GM19025 (cell line): ENCODE measurements at regions not wholly inside any gene's neighbourhood (a gene's known extent, or its start where the extent isn't known, plus 50 kb on each side); places are given as distances from the start of the nearest gene placed in this dataset.

ENCODE experiments used
- ATAC-seq: cut with Tn5 transposase; IDR thresholded peaks from one replicate; pipeline ENCODE4 v1.9.1; 2021; ENCODE audit warnings: mild to moderate bottlenecking, low read depth, moderate library complexity; ENCODE audit not compliant: unreplicated experiment

DNA sequence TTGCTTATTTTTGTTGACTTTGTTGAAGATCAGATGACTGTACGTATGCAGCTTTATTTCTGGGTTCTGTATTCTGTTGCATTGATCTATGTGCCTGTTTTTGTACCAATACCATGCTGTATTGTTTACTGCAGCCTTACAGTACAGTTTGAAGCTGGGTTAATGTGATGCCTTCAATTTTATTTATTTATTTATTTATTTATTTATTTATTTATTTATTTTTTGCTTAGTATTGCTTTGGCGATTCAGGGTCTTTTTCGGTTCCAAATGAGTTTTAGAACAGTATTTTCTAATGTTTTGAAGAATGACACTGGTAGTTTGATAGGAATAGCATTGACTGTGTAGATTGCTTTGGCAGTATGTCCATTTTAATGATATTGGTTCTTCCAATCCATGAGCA lies 210.3 kb downstream of the EPM2A start:
- ATAC-seq: no peak

DNA sequence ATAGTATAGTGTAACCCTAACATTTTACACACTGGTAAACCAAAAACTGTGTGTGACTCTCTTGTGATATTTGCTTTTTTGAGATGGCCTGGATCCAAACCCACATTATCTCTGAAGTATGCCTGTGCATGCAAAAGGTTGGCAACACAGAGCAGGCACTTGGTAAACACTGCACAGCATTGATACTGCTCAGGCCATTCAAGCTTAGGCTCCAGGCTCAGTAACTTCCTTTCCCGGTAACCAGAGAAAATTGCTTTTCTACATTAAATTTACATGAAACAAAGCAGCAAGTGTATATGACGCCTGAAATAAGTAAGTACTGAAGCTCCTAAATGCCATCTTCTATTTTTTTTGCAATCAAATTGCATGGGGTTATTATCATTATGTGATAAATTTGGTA lies 205.7 kb downstream of the EPM2A start:
- no peak for ATAC-seq

DNA sequence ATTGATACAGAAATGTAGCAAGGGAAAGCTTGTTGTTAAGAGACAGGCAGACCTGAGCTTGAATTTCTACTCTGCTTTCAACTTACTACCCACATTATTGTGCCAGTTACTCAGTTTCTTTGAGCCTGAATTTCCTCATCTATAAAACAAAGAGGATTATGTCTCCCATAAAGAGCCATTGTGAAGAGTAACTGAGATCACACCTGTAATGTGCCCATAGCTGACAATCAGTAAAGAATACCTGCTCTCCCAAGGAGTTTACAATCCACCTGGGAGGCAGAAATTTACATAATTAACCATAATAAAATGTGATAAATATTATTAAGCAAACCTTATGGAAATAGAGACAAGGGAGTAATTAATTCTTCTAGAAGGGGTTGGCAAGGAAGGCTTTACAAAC lies 204.9 kb downstream of the EPM2A start:
- ATAC-seq: no peak

DNA sequence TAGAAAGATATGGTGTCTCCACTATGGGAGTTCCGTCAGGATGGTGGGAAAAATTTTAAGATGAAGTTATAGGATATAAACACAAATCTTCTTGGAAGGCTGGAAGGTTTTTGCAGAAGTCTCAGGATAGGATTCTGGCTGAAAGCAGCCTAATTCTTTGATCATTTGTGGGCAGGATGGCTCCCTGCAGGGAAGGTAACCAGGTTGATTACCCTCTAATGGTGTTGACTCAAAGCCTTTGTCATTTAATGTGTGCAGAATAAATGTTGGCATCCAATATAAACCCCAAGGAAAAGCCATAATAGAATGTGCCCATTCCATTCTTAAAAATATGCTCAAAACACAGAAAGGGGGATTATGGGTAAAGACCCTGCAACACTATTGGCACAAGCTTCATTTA lies 204.3 kb downstream of the EPM2A start:
- no peak for ATAC-seq

DNA sequence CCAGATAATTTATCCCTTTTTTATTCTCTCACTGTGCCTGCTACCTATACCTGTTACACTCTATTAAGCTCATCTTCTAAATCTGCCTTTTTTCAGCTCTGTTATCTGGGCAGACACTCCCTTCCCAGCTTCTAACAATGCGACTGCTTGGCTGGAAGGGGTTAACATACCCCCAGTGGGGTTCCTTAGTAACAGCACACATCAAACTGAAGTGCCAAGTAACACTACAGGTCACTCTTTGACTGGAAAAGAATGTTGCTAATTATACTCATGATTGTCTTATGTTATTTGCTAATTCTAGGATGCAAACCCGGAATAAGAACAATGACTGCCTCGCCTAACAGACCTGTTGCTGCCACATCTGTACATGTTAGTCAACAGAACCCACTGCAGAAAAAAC lies 203.5 kb downstream of the EPM2A start:
- no peak for ATAC-seq

DNA sequence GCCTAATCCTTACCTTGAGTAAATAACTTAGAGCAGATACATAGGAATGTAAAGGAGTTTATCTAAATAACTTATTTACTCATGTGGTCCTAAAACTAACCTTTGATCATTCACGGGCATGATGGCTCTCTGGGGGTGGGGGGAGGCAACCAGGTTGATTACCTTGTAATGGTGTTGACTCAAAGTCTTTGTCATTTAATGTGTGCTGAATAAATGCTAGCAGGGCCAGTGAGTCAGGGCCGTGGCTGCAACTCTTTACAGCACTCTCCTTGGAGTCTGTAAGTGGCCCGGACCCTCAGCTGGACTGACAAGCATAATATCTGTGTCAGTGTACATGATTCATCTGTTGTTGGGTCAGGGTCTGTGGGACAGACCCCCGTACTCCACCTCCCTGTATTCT lies 203.0 kb downstream of the EPM2A start:
- no peak for ATAC-seq

DNA sequence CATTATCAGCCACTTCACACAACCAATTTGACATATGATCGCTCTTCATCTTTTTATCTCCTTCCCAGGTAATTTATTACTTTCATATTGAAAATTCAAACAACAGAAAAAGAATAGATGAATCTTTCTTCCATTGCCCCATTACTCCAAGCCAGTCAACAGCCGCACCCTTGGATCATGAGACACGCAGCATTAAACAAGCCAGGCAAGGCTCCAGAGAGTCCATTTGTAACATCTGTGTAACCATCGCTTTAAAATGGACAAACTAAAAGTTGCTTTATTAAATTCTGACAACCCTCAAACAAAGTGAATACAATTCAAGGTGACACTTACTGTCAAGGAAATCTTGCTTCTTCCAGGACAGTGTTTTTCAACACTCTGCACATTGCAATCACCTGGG lies 200.3 kb downstream of the EPM2A start:
- ATAC-seq: no peak

DNA sequence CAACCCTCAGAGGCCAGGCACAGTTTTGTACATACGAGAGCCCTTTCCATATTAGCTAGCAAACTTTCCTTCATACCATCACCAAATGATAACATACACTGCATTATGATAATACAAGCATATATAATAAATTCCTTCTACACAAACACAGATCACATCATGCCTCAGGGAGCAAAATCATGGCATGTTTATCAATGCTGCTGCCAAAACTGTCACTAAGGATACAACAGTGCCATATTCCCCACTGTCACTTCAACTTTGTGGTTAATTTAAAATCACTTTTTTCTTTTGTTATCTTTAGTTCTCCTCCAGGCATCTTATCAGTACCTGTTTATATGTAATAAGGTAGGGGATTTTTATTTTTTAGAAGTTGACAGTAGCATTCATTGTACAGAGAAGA lies 196.3 kb downstream of the EPM2A start:
- ATAC-seq: no peak

DNA sequence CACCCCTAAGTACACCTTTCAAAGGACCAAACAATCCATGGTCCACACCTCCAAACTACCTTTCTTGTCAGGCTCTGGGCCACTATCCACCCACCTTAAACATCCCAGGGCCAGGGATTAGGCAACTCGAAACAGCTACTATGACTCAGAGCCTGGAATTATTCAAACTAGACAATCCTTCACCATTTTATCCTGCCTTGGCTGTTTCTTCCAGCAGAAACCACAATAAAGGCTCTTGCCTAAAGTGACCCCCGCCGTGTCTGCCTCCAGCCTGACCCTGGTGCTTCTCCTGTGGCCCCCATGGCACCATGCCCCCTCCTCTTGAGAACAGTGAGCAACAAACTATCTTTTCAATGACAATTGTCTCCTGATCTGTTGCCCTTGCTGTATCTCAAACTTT lies 195.5 kb downstream of the EPM2A start:
- ATAC-seq: no peak

DNA sequence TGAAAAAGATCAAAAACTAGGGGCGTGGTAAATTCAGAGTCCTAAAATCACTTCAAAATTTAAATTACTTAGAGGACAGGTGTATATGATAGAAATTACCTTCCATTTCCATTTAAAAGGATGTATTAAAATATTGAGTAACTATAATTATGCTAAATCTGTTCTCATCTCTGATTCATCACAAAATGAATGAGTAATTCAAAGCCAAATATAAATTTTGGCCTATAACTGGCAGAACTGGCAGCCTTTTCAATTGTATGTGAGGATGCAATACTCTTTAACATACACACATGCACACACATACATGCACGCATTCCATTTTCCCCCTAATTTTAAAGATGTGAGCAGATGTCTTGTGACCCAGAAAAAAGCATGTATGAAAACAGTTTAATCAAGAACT lies 194.6 kb downstream of the EPM2A start:
- no peak for ATAC-seq

DNA sequence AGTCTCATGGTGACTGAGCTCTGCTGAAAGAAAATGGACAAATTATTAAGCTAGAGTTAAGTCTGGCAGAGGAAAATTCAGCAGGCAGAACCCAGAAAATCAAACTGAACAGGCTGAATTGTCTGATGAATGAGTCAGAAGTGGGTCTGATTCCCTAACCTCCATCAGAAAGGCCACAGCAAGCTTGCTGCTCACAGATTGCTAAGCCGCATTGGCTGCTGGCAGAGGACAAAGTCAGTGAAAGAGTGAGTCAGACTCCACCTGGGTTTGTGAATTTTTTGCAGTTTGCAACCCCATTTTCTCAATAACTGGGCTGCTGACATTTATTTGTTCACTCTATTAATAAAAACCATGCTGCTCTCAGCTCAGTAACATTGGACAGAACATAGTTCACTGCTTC lies 191.3 kb downstream of the EPM2A start:
- ATAC-seq: no peak

DNA sequence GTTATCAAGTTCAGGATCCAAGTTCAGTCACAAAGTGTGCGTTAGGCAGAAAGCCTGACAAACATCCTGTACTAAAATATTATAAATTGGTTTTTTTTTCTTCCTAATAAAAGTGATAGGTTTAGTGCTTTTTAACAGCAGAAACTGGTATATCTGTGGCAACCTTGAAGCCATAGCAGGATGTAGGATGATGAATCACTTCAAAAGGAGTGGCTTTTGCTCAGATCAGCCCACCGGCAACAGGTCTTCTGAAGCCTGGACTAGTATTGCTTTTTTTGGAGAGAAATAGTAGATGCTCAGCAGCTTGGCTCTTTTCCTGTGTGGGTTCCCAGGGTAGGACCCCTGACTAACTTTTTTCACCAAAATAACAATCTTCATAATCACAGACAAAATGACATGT lies 190.8 kb downstream of the EPM2A start:
- ATAC-seq: no peak

DNA sequence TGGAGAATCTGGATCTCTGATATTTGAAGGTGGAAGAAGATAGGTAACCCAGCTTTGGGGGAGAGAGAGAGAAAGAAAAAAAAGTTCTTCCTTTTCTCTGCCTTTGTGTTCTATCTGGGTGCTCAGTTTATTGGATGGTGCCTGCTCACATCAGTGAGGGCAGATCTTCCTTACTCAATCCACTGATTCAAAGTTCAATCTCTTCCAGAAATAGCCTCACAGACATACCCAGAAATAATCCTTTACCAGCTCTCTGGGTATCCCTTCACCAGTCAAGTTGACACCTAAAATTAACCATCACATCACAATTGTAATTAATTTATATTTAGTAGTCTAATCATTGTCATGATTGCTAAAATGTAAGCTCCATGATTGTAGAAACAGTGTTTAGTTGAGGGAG lies 189.1 kb downstream of the EPM2A start:
- no peak for ATAC-seq

DNA sequence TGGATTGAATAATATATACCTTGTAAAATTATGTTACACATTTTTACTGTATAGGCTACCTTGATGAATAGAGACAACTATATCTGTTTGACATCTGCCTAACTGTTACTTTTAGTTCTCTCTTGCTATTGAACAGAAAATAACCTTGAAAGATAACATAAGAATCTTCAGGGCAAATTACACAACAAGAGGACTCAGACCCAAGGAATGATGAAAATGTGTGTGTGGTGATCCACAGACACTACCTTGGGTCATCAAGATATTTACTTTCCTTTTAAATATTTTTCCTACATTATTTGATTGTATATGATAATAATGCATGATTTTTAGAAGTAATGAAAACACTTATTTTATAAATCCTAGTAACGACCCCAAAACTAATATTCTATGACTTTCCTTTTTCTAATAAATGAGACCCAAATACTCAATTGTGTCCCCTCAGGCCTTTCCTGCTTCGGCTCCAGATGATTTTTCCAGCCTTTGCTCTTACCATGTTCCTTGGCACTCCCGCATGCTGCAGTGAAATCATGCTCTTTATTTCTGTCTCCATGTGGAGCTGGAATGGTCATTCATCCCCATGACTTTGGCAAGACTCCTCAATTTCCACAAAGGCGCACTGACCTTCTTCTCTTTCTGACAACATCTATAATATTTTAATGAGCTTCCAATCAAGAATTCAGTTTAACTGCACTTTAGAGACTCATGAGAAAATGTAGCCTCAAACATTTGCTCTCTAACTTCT lies 187.6 kb downstream of the EPM2A start:
- no peak for ATAC-seq

DNA sequence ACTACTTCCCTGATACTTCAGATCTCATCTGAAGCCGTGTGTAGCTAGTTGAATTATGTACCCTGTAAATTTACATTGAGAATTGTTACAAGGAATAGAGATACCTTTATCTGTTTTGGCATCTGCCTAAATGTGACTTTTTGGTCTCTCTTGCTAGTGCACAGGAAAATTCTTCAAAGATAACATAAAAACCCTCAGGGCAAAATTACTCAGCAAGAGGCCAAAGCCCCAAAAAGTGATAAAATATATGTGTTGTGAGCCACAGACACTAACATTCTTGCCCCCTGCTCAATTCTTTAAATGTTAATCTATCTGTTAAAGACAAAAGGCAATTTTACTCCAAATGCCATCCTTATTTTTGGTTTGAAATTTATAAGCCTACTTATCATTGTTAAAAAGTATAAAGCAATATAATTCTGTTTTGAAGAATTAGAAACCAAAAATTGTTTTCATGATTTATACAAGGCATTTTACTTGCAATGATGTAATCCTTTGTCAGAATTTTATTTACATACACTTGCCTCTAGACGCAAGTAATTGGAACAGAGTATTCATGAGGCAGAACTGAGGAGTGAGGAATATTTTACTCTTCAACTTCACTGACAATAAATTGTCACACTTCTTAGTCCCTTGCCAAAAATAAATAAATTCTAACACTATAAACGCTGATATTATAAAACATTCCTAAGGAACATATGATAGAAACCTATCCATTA lies 186.2 kb downstream of the EPM2A start:
- ATAC-seq: no peak

DNA sequence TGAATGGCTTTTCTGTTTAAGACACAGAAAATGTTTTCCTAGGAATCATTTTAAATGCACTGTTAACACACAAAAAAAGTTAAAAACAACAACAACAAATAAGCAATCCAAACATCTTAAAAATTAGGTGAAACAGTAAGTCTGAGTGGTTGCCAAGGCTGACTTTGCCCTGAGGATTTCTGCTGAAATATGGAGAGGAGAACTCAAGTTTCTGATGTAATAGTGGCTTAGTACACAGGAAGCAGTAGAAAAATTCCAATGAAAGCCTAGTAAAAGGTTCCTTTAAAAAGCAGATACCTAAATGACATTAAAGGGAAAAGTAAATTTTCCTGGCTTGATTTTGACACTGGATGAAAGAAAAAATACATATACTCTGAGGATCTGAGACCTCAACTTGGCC lies 184.2 kb downstream of the EPM2A start:
- no peak for ATAC-seq

DNA sequence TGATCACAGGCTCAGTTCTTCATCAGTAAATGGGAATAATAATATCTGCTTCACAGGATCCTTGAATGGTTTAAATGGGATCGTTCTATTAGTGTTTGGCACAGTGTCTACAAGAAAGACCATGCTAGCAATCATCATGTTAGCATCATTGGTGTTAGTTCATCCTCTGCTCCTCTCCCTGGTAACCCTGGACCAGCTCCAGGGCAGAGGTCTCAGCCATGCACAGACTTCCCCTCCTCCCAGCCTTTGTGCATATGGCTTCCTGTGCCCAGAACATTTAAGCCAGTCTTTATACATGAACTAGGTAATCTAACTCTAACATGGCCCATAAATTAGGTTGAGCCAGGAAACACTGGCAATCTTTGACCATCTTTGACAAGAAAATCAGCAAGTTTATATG lies 180.2 kb downstream of the EPM2A start:
- no peak for ATAC-seq

DNA sequence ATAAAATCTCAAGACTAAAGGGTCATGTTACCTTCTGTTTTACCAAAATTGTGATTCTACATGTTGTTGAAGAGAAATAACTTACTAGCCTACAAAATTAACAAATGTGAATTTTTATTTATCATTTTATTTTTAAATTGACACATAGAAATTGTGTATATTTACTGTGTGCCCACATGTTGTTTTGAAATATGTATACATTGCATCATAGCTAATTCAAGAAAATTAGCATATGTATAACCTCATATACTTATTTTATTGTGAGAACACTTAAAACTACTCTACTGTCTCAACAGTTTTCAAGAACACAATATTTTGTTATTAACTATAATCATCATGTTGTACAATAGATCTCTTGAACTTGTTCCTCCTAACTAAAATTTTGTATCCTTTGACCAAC lies 177.8 kb downstream of the EPM2A start:
- ATAC-seq: no peak

DNA sequence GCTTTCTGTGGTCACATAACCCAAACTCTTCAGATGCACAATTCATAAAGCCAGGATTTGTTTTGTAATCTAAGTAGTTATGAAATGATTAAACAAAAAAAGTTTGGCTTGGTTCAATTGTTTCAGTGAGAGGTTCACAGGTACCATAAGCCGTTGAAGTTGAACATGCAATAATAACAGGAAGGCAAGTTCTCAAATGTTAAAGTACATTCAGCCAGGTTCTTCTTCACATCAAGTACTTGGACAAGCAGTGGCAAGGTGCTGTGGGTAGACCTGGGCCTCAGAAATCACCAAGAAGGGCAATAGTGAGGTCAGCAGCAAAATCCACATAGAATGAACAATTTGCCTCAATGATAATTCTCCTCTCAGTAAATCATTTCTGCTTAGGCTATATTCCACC lies 175.5 kb downstream of the EPM2A start:
- ATAC-seq: no peak

DNA sequence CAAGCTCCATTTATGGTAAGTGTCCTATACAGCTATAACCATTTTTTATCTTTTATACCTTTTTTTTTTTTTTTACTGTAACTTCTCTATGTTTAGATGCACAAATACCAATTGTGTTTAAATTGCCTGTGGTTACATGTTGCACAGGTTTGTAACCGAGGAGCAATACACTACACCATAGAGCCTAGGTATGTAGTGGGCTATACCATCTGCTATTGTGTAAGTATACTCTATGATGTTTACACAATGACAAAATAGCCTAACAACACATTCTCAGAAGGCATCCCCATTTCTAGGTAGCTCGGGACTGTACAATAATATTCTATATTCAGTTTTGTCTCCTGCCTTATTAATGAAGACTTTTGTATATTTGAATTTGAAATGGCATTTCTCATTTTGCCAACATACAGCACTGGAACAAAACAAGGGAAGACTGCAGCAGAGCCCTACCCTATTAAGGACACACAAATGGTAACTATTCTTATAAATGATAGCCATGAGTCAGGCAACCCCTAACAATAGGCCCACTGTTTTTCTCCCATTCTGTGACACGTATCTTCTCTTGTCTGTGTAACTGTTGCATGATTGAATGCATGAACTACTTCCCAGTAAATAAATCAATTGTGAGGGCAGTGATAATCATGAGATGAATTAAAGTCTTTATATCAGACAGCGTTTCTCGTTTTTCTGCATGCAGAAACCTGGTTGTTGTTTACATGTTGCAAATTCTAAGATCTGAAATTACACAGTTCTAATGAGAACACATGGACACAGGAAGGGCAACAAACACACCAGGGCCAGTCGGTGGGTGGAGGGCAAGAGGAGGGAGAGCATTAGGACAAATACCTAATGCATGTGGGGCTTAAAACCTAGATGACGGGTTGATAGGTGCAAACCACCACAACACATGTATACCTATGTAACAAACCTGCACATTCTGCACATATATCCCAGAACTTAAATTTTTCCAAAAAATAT lies 173.9 kb downstream of the EPM2A start:
- no peak for ATAC-seq
